Glomerular visceral epithelial cell (primary cell): ENCODE measurements at regions not wholly inside any gene's neighbourhood (a gene's known extent, or its start where the extent isn't known, plus 50 kb on each side); places are given as distances from the start of the nearest gene placed in this dataset.
"Not testable (repeated sequence)": the region's sequence is repeated elsewhere in the genome, so short reads cannot be mapped to it uniquely, and the experiment has no call there.

Experiments
- DNase-seq: peaks from one replicate; pipeline ENCODE4 v3.0.0-alpha.2; 2016; ENCODE audit errors: extremely low spot score

DNA sequence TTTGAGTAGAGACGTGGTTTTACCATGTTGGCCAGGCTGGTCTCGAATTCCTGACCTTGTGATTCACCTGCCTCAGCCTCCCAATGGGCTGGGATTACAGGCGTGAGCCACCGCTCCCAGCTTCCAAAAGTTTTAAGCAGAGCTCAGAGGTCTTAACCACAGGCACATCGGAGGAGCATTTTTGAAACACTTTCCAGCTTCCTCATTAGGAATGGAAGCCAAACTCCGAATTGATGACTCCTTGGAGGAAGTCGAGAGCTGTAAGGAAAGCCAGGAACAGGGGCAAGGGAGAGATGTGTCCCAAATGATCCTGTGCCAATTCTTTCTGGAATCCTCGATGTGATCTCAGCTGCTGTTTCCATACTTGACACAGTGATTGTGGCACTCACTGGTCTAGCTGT is 56.2 kb upstream of the CCZ1B start:
- not testable (repeated sequence) for DNase-seq

DNA sequence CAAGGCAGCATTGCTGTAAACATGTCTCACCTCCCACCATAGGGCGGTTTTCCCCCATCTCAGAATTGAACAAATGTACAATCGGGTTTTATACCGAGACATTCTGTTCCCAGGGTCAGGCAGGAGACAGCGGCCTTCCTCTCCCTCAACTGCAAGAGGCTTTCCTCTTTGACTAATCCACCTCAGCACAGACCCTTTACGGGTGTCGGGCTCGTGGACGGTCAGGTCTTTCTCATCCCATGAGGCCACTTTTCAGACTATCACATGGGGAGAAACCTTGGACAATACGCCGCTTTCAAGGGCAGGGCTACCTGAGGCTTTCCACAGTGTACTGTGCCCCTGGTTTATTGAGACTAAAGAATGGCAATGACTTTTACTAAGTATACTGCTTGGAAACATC is 57.7 kb upstream of the CCZ1B start:
- DNase-seq, result not testable (repeated sequence)

GRCh38 chr7:6886198-6886597 is 60.1 kb upstream of the CCZ1B start:
- DNase-seq, result no peak

GRCh38 chr7:6888267-6889045 is 62.4 kb upstream of the CCZ1B start:
- not testable (repeated sequence) for DNase-seq

GRCh38 chr7:6889252-6889812 is 63.3 kb upstream of the CCZ1B start:
- DNase-seq, result no peak

GRCh38 chr7:6902097-6902518 is 76.0 kb upstream of the CCZ1B start:
- not testable (repeated sequence) for DNase-seq

DNA sequence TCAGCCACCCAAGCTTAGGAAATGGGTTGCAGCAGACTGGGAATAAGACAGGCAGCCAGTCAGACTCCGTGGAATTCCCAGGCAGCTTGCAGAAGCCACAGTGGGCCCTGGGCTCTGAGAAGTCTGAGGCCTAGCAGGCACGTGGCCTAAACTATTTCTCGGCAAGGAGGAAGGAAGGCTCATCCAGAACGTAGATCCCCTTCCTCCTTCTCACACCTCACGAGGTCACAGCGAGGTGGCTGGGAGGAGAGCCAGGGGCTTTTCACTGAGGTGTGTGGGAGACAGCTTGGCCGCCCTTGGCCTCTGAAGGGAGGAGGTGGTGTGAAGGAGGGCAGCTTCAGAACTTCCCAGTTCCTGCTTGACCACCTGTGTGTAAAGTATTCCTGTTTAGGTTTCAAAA is 77.2 kb upstream of the CCZ1B start:
- not testable (repeated sequence) for DNase-seq

GRCh38 chr7:6903792-6904191 is 77.7 kb upstream of the CCZ1B start:
- DNase-seq, result not testable (repeated sequence)

- no peak for DNase-seq
Observed at GRCh38 chr7:6917258-6917657, 91.2 kb upstream of the CCZ1B start.

- not testable (repeated sequence) for DNase-seq
Observed at GRCh38 chr7:6919169-6919568, 93.1 kb upstream of the CCZ1B start.

DNA sequence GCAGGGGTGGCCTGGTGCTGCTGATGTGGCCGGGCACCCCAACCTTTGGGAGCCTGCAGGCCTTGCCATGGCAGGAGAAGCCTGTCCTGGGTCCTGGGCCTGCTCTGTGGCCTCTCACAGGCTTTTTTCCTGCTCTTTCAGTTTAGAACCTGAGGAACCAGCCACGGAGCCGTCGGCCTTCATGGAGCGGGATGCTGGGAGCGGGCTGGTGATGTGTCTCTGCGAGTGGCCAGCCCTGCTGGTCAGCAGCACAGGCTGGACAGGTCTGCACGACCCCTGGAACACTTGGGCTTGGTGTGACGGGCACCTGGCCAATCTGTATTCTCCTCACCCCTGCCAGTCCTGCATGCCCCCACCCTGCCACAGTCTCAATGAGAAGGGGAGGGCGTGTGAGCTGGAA is 98.4 kb upstream of the CCZ1B start:
- not testable (repeated sequence) for DNase-seq

DNA sequence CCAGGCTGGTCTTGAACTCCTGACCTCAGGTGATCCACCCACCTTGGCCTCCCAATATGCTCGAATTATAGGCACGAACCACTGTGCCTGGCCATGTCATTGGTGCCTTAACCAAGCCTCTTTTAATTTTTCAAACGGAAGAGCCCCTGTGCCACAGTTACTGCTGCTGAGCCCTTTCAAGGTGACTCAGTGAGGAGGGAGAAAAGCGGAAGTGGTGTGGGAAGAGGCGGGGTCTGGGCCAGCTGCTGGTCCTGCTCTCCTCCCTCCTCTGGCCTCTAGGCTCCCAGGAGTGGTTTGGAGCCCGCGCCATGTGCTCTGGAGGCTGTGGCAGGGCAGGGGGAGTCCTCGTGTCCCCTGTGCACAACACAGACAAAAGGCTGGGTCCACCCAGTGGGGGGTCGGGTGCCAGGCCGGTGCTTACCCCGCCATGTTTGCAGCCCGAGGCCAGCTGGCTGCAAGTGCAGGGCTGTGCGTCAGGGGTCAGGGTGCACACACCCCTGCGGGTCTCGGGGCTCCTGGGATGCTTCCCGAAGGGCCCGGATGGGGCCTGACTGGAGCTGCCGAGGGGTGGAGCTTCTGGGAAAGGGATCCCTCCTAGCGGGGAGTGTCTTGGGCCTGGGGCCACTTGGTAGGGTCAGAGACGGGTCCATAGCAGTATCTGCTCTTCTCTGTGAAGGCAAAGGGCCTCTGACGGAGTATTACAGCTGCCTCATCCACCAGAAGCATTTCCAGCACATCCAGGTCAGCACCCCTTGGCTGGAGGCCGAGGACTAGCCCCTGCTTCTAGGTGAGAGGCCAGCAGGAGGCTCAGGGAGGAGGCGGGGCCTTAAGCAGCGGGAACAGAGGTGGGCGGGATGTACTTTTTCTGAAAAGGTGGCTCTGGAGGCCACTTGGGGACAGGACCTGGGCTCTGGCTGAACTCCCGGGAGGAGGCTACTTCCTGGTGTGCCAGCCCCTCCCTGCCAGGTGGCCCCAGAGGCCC is 100.4 kb upstream of the CCZ1B start:
- not testable (repeated sequence) for DNase-seq

GRCh38 chr7:6927643-6928042 is 101.6 kb upstream of the CCZ1B start:
- DNase-seq, result not testable (repeated sequence)

DNA sequence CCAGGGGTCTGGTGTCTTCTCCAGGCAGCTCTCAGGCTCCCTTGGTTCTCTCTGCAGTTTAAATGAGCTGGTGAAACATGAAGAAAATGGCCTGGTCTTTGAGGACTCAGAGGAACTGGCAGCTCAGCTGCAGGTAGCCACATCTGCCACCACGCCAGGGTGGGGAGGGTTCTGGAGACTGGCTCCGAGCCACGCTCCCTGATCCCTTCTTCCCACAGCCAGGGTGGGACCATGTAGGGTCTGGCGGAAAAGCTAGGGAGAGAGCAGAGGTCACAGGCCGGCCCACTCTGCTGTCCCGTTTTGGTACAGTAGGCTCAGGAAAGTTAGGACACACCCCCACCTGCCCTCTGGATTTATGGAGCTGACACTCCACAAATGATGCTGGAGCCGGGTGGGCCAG is 103.5 kb upstream of the CCZ1B start:
- DNase-seq, result not testable (repeated sequence)

DNA sequence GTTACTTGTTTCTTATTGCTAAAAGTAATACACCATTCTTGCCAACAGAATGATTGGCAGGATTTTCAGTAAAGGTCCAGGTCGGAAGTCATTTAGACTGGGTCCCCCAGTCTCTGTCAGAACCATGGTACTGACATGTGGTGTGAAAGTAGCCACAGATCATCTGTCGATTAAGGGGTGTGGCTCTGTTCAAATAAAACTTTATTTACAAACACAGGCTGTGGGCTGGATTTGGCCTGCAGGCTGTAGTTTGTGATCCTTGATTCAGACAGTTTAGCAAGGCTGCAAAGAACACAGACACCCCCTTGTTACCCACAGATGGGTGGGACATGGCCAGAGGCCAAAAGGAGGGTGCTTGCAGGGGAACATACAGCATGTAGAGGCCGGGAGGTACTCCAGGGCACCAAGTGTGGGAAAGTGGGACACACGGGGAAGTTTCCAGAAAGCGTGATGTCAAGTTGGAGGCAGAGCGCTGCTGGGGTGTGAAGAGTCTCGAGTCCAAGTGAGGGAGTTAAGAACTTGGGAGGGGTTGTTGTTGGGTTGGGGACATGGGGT is 104.1 kb upstream of the CCZ1B start:
- not testable (repeated sequence) for DNase-seq

DNA sequence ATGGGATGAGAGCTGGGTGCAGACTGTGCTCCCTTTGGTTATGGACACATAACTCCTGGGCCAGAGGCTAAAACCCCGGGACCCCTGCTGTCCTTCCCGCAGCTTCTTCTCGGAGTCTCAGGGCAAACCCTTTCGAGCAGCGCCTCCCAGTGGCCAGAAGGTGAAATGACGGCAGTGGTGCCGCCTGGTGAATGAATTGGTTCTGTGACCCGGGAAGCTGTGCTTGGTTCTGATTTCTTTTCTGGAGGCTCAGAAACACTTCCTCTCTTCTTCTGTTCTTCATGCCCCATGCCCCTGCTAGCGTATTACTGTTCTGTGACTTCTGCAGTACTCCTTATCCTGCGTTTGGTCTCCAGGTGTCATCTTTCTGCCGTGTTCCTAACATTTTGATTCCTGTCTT is 104.7 kb upstream of the CCZ1B start:
- DNase-seq, result peak; percentile 11

GRCh38 chr7:6931456-6931855 is 105.4 kb upstream of the CCZ1B start:
- not testable (repeated sequence) for DNase-seq

GRCh38 chr7:6933954-6934632 is 108.0 kb upstream of the CCZ1B start:
- DNase-seq, result not testable (repeated sequence)

DNA sequence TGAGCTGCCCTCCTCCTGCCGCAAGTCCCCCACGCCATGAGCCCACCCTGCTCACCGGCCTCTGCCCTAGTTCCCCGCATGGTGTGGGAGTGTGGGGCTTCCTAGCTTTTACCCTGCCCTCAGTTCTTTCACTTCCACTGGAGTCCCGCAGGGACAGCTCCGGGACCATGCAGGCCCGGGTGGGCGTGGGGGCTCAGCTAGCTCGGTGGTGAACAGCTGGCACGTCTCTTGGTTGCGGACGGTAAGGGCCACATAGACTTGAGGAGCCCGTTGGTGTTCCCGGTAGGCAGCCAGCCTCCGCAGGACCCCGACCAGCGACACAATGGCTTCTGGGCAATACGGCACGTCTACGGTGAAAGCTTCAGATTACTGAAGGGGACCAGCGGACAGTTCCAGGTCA is 108.9 kb upstream of the CCZ1B start:
- DNase-seq, result no peak

DNA sequence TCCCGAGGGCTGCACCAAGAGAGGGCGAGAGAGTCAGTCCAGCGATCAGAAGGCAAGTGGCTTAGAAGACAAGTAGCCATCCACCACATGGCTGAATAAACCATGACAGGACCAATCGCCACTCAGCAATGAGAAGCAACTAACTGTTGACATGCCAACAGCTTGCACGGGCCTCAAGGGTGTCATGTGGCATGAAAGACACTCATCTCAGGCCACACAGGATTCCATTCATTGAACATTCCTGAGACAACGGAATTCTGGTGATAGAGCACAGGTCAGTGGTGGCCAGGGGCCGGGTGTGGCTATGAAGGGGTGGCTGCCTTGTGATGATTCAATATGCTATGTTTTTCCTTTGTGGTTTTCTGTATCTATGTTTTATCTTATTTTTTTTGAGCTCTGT is 110.6 kb upstream of the CCZ1B start:
- DNase-seq, result not testable (repeated sequence)

DNA sequence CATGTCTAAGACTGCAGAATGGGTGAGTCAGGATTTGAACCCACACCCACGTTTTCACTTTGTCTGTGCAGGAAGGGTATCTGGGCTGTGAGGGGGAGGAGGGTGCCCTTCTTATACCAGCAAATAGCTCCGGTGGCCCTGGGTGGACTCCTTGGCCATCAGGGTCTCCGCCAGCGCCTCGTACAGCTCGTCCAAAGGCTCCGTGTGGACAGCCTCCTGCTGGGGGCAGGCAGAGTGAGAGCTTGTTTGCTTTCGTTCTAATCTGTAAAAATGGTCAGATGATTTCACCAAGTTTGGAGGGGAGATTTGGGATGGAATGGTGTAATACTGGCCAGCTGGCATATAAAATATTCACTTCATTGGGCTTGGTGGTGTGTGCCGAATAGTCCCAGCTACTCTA is 111.7 kb upstream of the CCZ1B start:
- not testable (repeated sequence) for DNase-seq
